Hematopoietic multipotent progenitor cell treated with erythropoietin and hydrocortisone succinate and interleukin-3 and kit ligand, for 17 days (in vitro differentiated cells): ENCODE measurements at regions not wholly inside any gene's neighbourhood (a gene's known extent, or its start where the extent isn't known, plus 50 kb on each side); places are given as distances from the start of the nearest gene placed in this dataset.
"Not testable (repeated sequence)": the region's sequence is repeated elsewhere in the genome, so short reads cannot be mapped to it uniquely, and the experiment has no call there.

Source experiments
- DNase-seq: peaks from one replicate; pipeline ENCODE4 v3.0.0-alpha.2; 2015; ENCODE audit warnings: low spot score

DNA sequence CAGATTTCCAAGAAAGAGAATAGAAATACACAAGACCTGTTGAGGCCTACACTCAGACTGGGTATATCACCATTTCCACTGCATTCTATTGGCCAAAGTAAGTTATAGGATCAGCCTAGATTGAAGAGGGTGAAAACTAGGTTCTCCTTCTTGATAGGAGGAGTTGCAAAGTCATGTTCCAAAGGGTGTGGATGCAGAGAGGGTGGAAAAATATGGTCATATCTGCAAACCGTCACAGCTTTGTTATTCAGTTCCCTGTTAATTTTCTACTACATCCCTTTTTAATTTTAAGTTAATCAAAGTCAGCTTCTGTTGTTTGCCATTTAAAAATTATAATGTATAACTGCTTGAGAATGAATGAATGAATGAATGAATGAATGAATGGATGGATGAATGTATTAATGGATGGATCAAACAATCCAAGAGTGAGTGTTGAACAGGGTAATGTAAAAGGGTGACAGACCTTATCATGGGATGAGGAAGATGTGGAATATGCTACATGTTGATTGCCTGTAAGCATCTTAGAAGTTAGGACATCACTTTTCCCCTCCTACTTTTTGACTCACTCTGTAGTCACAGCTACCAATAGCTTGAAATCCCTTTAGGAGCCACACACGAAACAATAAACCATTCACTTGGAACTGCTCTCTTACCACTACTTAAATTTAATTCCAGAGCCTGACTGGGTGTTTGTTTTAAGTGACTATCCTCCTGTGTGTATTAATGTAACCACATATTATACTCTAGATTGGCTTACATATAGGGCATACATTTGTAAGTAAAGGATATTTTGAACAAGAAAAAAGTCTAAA lies 121.5 kb downstream of the CCDC34 start:
- peak; percentile 7 for DNase-seq

DNA sequence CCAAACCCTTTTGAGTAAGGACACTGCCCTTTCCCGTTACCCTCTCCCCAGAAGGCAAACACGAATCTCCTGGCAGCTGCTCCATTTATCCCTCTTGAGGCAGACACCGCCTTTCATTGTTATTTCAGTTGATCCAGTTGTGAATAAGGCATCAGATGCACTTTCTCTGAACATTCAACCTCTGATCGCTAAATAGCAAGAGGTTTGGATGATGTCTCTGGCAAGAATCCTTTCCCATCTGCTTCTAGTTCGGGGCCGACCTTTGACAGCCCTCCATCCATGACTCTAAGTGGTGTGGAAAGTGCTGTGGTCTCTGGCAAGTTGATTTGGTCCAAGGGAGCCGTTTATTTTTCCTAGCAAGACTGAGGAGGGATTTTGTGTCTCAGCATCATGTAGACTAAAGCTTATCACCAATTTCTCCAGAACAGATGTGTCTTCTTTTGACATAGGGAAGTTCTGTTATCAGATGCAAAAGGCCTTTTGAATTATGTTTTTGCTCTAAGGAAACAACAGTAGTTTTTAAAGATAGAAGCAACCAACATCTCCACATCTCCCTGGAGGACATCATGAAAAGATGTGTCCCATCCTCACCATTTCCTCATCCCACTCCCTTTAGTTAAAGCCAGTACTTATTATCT lies 123.6 kb downstream of the CCDC34 start:
- no peak for DNase-seq

DNA sequence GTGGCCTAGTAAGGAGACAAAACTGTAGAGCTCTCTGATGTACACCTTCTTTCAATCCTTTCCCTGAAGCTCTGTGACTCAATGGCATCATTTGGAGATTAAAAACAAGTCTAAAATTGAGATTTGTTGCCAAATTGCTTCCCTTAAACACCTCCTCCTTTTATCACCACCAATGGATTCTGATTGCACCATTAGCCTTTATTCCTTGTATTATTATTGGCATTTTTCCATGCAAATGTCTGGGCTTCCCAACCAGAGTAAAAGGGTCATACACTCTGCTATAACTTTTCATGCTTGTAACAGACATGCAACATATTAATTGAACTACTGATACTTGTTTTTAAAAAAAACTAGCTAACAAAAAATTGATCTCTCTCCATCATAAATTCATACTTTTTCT lies 124.2 kb downstream of the CCDC34 start:
- DNase-seq: no peak

DNA sequence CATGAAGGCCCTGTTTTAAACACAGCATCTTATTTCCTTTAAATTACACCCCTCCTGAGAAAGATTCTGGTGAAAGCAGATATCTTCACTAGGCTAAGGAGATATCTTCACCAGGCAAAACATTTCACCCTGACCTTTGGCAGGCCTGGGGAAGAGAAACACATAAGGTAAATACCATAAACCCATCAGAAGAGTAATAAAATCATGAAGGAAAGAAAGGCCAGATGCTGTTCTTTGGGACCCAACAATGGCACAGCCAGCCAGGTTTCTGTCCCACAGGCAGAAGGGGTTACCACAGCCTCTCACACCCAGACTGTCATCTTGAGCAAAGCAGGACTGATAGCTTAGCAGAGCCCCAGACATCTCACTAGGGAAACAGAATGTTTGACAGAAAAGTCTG lies 125.4 kb downstream of the CCDC34 start:
- DNase-seq: no peak

DNA sequence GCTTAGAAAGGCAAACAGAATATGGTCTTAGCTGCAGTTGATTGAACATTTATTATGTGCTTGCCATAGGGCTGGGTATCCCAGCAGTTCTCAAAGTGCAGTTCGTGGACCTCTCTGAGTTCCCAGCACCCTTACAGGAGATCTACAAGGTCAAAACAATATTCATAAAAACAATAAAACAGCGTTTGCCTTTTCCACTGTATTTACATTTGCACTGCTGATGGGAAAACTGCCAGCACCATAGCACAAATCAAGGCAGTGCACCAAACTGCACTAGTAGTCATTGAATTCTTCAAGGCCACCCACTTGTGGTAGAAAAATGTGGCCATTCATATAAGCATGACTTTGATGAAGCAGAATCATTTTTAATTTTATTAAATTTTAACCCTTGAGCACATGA lies 128.1 kb downstream of the CCDC34 start:
- no peak for DNase-seq

DNA sequence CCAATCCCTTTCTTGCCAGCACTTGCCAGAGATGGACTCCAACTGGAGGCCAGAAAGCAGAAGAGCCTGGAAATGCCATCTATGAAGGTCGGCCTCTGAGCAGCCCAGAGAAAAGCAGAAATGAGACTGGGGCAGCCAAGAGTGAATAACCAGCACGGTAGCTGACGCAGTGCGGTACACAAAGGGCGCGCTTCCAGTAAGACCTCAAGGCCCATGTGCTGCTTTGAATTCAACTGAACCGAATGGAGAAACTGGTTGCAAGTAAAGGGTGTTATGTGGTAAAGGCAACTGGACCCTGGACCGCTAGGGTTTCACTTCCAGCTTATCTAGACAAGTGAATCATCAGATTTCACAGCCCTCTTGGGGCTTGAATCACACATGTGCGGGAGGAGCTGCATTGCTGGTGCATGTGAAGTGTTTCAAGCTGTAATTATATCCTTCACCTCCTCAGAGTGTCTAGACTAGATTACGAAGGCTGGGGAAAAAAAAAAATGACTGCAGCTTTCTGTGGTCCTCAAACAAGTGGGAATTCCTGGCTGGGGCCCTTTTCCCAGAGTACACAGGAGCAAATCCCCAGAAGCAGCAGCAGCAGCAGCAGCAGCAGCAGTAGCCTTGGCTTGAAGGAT lies 128.9 kb downstream of the CCDC34 start:
- no peak for DNase-seq

DNA sequence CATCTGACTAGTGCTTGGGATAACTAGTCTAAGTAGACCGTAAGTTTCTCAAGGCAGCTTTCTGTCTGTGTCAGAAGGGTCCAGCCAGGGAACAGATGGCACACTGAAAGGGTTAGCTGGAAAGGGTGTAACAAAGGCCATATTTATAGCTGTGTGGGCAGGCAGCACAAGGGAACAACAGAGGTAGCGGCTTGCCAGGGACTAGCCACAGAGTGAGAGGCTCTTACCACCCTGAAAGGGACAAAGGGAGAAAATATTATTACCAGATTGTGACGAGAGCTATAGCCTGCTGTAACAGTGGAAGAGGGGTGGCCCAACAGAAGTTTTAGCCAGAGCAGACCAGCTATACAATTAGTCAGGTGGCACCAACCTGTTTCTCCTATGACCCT lies 129.4 kb downstream of the CCDC34 start:
- DNase-seq: no peak

DNA sequence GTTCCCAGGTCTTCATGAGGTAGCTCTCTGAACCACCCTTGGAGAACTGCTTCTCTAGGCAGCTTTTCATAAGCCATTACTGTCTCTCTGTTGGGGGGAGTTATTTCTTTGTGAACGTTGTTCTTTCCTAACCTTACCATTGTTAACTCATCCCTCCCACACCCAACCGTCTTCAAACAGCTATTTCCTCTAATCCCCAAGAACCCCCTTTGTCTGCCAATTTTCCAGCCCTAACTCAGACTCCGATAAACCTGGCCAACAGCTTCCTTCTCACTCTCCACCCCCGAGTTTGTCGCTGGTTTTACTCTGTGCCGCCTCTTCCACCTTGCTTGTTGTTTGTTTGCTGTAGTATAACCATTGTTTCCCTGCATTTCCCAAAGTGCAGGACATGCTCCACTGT lies 131.5 kb downstream of the CCDC34 start:
- no peak for DNase-seq

DNA sequence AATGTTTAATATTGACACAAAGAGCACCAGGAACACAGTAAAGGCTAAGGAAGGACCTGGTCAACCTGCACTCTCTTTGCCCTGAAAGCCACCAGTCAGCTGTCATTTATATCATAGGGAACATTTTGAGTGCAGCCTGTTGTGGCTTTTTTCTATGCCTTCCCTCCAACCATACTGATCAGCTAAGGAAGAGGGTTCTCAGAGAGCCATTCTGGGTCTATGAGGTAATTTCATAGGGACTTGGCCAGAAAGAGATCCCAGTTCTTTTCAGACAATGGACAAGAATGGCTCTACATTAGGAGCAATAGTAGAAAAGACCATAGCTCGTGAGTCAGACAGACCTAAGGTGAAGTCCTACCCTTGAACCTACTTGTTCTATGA lies 132.8 kb downstream of the CCDC34 start:
- no peak for DNase-seq

DNA sequence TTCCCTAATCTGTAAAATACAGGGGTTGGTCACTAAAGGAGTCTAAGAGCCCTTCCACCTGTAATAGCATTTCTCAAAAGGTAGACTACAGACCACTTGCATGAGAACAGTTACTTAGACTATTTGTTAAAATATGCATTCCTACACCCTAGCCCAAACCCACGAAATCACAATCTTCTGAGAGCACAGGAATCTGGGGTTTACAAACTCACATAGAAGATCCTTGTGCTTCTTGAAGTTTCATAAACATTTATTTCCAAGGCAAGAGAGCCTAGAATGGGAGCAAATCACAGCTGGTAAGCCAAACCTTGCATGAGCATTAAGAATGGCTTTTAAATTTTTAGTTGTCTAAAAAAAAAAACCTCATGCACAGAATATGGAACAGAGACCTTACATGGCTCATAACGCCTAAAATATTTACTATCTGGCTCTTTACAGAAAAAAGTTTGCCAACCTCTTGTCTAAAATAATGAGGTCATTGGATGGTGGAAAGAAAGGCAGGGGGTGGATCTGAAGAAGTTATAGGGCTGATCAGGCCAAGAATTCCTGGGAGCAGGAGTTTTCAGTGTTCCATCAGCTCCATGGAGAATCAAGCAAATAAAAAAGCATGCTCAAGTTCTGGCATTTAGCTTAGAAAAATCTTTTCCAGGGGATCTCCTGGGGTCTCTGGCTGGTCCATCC lies 133.4 kb downstream of the CCDC34 start:
- DNase-seq: no peak

DNA sequence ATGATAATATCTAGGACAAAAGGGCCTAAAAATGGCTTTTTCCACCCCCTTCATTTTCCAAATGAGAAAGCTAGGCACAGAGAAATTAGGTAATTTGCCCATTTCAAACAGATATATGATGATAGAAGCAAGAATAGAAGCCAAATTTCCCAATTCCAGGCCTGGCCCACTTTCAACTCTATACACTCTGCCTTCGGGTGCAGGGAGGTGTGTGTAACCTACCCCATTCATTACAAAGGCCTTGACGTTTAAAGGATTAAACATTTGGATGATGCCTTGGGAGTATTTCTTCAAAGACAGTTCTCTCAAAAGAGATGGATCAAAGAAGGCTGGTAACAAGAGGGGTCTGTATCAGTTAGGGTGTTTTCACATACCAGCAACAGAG lies 134.1 kb downstream of the CCDC34 start:
- DNase-seq: no peak

DNA sequence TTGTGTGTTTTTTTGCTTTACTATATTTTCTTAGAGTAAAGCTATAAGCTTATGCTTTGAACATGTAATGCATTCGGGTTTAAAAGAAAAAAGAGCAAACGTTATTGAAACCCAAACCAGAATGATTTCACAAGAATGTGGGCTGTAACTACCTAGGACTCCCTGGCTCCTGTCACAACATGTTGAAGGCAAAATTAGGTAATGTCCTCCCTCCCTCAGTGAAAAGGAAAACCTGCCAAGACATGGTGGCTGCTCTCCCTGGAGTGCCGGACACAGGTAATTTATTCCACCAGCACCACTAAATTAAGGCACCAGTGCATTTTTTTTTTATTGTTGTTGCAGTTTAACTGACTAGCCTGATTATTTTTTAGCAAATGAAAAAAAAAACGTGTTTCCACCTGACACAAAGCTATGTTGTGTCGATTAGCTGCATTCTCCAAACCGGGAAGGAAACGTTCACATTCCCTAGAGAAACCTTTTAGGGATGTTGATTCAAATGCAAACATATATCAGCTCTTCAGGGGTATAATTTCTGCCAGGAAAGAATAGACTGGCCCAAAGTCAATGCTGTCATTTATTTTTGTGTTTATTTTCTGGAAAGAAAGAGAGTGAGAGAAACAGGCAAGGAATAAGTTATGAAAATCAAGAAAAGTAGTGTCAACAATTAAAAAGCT lies 134.6 kb downstream of the CCDC34 start:
- DNase-seq: no peak

DNA sequence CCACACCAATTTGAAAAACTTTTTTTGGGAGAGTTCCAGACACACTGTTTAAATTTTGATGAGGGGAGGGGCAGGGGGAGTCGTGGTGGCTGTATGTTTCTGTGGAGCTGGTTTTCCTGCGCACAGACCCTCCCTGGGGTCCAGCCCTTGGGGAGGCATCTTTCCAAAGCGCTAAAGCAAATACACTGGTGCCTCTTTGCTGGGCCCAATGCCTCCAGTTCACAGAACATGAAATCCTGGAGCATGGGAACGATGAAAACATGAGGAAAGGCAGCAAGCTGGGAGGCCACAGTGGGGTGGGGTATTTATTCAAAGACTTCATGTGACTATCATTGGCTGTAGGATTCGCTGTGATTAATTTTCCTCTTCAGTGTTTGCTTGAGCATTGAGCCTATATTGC lies 135.3 kb downstream of the CCDC34 start:
- DNase-seq: no peak

DNA sequence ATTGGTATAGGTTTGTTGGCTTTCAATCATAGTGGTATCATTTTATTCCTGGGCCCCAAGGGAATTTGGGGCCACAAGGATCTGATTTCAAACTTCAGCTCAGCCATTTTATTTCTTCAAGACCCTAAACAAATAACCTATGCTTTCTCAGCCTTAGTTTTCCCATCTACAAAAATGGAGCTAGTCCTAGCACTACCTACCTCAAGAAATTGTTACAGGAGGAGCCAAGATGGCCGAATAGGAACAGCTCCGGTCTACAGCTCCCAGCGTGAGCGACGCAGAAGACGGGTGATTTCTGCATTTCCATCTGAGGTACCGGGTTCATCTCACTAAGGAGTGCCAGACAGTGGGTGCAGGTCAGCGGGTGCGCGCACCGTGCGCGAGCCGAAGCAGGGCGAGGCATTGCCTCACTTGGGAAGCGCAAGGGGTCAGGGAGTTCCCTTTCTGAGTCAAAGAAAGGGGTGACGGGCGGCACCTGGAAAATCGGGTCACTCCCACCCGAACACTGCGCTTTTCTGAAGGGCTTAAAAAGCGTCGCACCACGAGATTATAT lies 143.5 kb downstream of the CCDC34 start:
- DNase-seq: not testable (repeated sequence)

DNA sequence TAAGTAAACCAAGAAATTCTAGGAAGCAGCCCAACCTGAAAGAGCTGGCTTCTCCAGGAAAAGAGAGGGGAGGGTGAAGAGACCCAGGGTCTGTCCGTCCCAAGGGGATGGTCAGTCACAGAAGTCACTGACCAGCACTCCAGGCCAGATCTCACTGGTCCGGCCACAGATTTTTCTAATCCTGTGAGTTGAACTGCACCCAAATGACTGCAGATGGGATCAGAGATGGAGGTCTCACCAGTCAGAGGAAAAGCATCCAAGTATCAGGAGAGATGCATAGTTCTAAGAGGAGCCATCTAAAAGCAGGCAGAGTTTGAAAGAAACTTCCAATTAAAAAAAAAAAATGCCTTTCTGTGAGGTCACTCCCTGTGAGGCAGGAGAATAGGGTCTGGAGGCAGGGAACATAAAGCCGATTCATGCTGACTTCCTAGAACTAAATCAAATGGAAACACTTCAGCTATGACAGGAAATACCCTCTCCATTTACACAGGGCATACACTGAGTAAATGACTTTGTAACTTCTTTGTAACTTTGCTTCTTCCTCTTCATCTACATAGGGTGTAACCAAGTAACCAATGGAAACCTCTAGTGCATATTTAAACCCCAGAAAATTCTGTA lies 144.5 kb downstream of the CCDC34 start:
- DNase-seq: no peak

DNA sequence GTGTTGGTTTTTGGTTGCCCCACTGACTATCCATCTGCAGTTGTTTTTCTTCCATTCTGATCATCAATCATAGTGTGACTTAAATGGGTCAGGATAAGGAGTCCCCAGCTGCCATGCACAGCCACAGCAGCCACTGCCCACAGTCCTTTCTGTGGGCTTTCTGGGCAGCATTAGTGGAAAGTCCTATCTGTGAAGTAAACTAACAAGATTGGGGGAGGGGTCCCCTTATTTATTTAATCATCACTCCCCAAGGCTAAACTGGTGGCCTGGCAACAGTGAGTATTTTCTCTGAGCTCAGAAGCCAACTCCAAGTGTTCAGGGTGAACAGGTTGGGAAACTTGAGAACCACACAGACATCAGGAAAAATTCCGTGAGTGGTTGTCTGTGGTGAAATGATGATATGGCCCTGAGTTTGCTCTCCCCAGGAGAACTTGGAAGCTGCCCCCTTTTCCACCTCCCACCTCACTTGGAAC lies 145.0 kb downstream of the CCDC34 start:
- no peak for DNase-seq

DNA sequence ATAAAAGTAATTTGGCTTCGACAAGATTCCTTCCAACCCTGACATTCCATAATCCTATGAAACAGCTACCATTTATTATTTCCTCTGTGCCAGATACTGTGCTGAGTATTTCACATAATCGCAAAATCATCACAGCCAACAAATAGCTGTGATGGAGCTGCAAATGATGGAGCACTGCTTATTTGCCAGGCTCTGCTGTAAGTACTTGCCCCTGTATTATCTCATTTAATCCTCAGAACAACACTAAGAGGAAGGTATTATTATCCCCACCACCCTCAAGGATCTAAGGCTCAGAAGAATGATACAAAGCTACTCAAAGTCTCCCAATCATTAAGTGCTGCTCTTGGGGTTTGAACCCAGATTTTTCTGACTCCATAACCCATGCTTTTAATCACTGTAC lies 145.5 kb downstream of the CCDC34 start:
- DNase-seq: no peak

DNA sequence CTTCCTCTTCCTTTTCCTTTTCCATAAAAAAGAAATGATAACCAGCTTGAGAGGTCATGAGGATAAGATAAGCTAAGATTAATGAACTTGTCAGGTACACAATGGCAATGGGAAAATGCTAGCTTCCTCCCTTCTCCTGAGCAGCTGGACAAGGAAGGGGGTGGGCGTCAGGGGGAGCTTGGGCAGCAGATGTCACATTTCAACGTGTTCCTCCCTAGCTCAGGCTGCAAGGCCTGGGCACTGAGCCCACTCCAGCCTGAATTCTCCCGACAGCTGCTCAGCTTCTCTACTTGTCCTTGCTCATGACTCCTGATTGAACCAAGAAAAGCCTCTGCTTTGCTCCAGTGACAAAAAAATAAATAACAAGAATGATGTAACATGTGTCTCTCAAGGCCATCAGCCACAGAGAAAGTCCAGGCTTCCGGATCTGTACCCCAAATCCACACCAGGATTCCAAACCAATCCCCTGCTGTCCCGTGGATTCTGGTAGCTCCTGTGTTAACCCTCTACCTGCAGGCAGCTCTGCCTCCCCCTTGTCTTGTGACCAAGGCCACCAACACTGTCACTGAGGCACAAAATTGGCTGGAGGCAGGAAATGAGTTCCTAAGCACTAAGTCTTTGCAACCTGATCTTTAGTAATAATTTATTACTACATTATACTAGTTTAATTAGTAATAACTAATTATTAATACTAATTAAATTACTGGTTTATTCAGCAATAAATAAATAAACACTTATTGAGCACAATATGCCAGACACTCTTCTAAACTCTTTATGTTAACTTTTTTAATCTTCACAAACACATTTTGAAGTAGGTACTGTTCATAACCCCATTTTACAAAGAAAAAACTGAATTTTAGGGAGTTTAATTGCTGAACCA lies 146.5 kb downstream of the CCDC34 start:
- DNase-seq: no peak

DNA sequence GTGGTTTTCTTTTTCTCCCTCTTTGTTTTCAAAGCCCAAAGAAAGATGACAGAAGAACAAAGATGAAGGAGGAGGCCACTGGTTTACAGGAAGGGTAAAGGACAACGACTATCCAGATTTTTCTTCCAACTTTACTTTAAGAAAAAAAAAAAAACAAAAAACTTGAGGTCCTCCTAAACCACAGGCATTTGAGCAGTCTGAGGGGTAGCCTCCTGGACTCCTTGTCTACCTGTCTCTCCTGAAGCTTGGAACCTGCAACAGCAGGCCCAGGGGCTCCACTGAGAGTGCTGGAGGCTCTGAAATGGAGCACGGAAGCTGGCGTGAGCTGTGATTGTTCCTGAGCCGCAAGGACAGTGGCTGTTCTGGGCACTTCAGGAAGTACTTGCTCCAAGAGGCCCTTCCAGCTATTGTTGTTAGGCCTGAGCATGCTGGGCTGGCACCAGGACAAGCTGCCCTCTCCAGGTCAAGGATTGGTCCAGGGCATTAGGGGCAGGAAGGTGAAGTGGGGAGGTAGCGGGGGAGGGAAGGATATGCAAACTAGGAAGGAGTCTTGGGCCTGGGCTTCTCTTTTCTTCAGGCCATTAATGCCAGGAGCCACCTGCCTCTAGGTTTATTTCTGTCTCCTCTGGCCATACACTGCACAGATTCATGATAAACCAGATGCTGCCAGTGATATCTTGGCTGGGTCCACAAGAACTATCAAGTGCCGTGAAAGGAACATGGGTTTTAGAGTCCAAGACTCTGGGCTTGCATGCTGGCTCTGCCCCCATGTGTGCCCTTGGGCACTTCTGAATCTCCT lies 147.3 kb downstream of the CCDC34 start:
- no peak for DNase-seq

DNA sequence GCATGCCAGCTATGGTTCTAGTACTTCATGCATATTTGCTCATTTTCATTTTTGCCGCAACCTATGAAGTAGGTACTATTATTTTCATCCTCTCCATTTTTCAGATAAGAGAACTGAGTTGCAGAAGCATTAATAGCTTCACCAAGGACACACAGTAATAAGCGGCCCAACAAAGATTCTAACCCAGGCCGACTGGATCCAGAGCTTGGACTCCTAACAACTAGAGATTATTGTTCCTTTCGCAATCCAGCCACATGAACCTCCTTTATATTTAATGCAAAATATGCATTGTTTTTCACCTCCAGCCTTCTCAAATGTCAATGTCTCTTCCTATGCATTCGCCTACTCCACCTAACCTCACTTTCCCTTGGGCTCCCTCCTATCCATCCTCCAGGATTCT lies 148.3 kb downstream of the CCDC34 start:
- no peak for DNase-seq
